Skin epidermis (tissue), 12 donors: ENCODE measurements at regions not wholly inside any gene's neighbourhood (a gene's known extent, or its start where the extent isn't known, plus 50 kb on each side); places are given as distances from the start of the nearest gene placed in this dataset.
"Not testable (repeated sequence)": the region's sequence is repeated elsewhere in the genome, so short reads cannot be mapped to it uniquely, and the experiment has no call there.

Source experiments
- H3K27ac ChIP-seq, 21 experiments: fragments of 200-600 bp; sonication (generic) in 11 of 21; one replicate each; pipeline ENCODE4 v1.5.0; 2020; ENCODE audit warnings: mild to moderate bottlenecking in 3 of 21, inconsistent platforms in 2 of 21, moderate library complexity in 2 of 21
- H3K4me3 ChIP-seq, 7 experiments: fragments of 200-600 bp; sonication (generic) in 2 of 7; one replicate each; pipeline ENCODE4 v1.5.0; 2020; ENCODE audit warnings: inconsistent platforms in 2 of 7, mild to moderate bottlenecking in 2 of 7, moderate library complexity in 1 of 7

GRCh38 chr12:7591531-7591930 is 74.2 kb downstream of the APOBEC1 start:
- H3K27ac ChIP-seq = no peak overlapping the region

DNA sequence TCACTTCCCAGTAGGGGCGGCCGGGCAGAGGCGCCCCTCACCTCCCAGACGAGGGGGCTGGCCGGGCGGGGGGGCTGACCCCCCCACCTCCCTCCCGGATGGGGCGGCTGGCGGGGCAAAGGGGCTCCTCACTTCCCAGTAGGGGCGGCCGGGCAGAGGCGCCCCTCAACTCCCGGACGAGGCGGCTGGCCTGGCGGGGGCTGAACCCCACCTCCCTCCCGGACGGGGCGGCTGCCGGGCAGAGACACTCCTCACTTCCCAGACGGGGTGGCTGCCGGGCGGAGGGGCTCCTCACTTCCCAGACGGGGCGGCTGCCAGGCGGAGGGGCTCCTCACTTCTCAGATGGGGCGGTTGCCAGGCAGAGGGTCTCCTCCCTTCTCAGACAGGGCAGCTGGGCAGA is 75.6 kb downstream of the APOBEC1 start:
- not testable (repeated sequence) for H3K27ac ChIP-seq, H3K4me3 ChIP-seq

More at GRCh38 chr12:7591531-7591930, 74.2 kb downstream of the APOBEC1 start:
- H3K4me3 ChIP-seq = no peak overlapping the region

GRCh38 chr12:7588742-7589329 is 76.9 kb downstream of the APOBEC1 start:
- not testable (repeated sequence) for H3K4me3 ChIP-seq, H3K27ac ChIP-seq

DNA sequence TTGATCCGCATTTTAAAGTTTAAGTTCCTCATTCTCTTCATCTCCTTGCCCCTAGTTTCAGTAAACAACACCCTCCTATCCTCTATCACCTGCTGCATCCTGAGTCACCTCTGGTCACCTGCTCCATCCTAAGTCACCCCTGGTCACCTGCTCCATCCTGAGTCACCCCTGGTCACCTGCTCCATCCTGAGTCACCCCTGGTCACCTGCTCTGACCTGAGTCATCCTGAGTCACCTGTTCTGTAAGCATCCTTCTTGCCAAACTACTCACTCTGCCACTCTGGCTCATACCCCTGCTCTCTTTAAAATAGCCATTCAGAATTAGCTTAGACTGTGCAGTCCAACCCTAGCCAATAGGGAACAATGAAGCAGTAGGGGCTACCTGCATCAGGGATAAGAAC is 80.6 kb upstream of the CD163 start:
- H3K4me3 ChIP-seq, H3K27ac ChIP-seq: not testable (repeated sequence)

DNA sequence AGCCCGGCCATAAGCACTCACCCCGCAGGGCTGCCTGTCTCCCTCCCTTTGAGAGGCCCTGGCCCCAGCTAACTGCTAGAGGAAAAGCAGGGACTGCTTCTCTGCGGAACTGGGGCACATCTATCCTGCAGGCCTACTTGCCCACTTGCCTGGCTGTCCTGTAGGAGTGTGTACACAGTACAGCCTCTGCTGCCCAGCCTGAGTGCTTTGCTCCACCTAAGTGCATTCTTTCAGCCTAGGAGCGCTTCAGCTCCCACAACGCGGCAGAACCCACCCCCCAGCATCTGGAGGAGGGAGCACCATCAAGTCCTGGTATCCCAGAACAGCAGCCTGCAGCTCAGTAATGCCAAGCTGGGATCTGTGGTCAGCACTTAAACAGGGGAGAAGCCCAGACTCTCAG is 79.9 kb upstream of the CD163 start:
- Histone ChIP-seq H3K4me3 (no peak overlapping the region), H3K27ac (no peak overlapping the region)

DNA sequence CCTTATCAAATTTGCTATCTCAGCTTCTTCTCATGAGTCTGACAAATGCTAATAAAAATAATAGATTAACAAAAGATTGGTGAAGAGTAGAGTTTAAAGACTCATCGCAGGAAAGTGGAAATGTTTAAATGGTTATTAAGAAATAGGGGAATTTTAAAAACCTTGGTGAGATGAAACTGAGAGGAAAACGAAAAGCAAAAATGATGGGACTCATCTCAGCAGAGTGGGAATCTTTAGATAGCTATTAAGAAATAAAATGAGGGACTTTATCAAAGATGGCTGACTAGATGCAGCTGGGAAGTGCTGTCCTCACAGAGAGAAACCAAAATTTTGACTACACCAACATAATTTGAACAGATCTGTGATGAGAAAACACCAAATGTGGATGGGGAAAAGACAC is 79.2 kb upstream of the CD163 start:
- Histone ChIP-seq H3K27ac (no peak overlapping the region), H3K4me3 (no peak overlapping the region)

- Histone ChIP-seq H3K27ac (no peak overlapping the region), H3K4me3 (no peak overlapping the region)
Observed at GRCh38 chr12:7581625-7582024, 78.0 kb upstream of the CD163 start.

GRCh38 chr12:7581046-7581445 is 77.5 kb upstream of the CD163 start:
- Histone ChIP-seq H3K4me3 (no peak overlapping the region), H3K27ac (no peak overlapping the region)

DNA sequence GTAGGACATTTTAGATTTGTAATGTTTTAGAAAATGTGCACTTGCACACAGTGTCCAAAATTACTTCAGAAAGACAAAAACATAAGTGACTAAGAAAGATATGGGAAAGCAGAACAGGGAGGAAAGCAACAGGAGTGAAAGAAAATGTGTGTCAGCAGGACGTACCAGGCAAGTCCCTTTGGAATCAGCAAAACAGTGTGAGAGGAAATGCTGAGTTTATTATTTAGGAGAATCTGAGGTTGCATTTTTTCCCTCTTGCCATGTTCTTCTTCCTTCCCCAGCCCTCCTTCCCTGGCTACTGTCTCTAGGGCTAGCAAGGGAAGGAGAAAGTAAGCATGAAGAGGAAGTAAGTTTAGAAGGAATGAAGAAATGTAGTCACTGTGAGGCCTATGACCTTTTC is 67.7 kb upstream of the CD163 start:
- no peak overlapping the region for H3K27ac ChIP-seq
- no peak overlapping the region for H3K4me3 ChIP-seq

GRCh38 chr12:7557227-7557626 is 53.6 kb upstream of the CD163 start:
- Histone ChIP-seq H3K4me3 (no peak overlapping the region), H3K27ac (peak overlapping the region in 5 of 21 experiments; percentile 19 to 78 (median 33))

DNA sequence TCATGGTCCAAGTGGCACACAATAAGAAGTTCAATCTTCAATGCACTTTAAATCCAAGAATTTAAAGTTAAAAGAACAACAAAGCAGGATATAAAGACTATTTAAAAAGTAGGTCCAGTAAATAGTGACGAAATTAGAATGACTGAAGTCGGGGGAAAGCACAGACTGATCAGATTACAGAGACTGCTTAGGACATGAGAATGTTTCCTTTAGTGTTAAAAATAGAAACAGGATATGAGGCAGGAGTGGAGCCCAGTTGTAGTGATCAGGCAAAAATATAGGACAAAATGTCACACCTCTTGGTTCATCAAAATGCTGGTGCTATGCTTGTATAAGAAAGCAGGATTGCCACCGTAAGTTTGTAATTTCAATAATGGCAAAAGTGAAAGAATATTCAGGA is 52.2 kb upstream of the CD163 start:
- H3K4me3 ChIP-seq = no peak overlapping the region
- H3K27ac ChIP-seq = peak overlapping the region in 7 of 21 experiments; percentile 7 to 78 (median 51)

- not testable (repeated sequence) for H3K4me3 ChIP-seq
- peak overlapping the region in 1 of 21 experiments; percentile 78 for H3K27ac ChIP-seq
Observed at GRCh38 chr12:7554831-7555230, 51.3 kb upstream of the CD163 start.
